ENCODE measurements at regions not wholly inside any gene's neighbourhood (a gene's known extent, or its start where the extent isn't known, plus 50 kb on each side); places are given as distances from the start of the nearest gene placed in this dataset.

GRCh38 chr13:22316494-22317025 is 645.7 kb downstream of the FGF9 start:
- no peak for TF ChIP-seq POLR2A (IDR thresholded peaks at IDR 0.05)
- TF ChIP-seq, protein P1, sequence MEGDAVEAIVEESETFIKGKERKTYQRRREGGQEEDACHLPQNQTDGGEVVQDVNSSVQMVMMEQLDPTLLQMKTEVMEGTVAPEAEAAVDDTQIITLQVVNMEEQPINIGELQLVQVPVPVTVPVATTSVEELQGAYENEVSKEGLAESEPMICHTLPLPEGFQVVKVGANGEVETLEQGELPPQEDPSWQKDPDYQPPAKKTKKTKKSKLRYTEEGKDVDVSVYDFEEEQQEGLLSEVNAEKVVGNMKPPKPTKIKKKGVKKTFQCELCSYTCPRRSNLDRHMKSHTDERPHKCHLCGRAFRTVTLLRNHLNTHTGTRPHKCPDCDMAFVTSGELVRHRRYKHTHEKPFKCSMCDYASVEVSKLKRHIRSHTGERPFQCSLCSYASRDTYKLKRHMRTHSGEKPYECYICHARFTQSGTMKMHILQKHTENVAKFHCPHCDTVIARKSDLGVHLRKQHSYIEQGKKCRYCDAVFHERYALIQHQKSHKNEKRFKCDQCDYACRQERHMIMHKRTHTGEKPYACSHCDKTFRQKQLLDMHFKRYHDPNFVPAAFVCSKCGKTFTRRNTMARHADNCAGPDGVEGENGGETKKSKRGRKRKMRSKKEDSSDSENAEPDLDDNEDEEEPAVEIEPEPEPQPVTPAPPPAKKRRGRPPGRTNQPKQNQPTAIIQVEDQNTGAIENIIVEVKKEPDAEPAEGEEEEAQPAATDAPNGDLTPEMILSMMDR (IDR thresholded peaks at IDR 0.05), result no peak
- no peak for TF ChIP-seq POLR2AphosphoS5 (IDR thresholded peaks at IDR 0.05)
